NOMO-1 treated with DMSO at 0.1 percent for 48 hours (cell line): ENCODE measurements at regions not wholly inside any gene's neighbourhood (a gene's known extent, or its start where the extent isn't known, plus 50 kb on each side); places are given as distances from the start of the nearest gene placed in this dataset.
A peak's percentile ranks its signal among the peaks of the same experiment; 100 is the strongest.
"Not testable (repeated sequence)": the region's sequence is repeated elsewhere in the genome, so short reads cannot be mapped to it uniquely, and the experiment has no call there.

ENCODE experiments used
- DNase-seq: peaks from one replicate; lab custom pipeline; 2025; ENCODE audit not compliant: unreplicated experiment; lab: John Stamatoyannopoulos, UW

- no peak for DNase-seq
Observed at GRCh38 chr4:81375745-81376144, 96.0 kb downstream of the RASGEF1B start.

GRCh38 chr4:81369886-81370285 is 101.8 kb downstream of the RASGEF1B start:
- DNase-seq = no peak

- no peak for DNase-seq
Observed at GRCh38 chr4:81366779-81367178, 104.9 kb downstream of the RASGEF1B start.

GRCh38 chr4:81360737-81361136 is 111.0 kb downstream of the RASGEF1B start:
- DNase-seq = no peak

GRCh38 chr4:81359207-81359606 is 112.5 kb downstream of the RASGEF1B start:
- no peak for DNase-seq

GRCh38 chr4:81358154-81358553 is 113.6 kb downstream of the RASGEF1B start:
- DNase-seq = no peak

GRCh38 chr4:81356621-81357020 is 115.1 kb downstream of the RASGEF1B start:
- no peak for DNase-seq

- DNase-seq = no peak
Observed at GRCh38 chr4:81355136-81355535, 116.6 kb downstream of the RASGEF1B start.

- DNase-seq = no peak
Observed at GRCh38 chr4:81353861-81354260, 117.8 kb downstream of the RASGEF1B start.

GRCh38 chr4:81352446-81352835 is 119.3 kb downstream of the RASGEF1B start:
- no peak for DNase-seq

GRCh38 chr4:81351654-81352445 is 119.9 kb downstream of the RASGEF1B start:
- peak; percentile 18 for DNase-seq

GRCh38 chr4:81350040-81350439 is 121.7 kb downstream of the RASGEF1B start:
- no peak for DNase-seq

GRCh38 chr4:81348778-81349094 is 123.0 kb downstream of the RASGEF1B start:
- DNase-seq = no peak

GRCh38 chr4:81348086-81348777 is 123.5 kb downstream of the RASGEF1B start:
- no peak for DNase-seq

GRCh38 chr4:81346719-81347118 is 125.0 kb downstream of the RASGEF1B start:
- no peak for DNase-seq

GRCh38 chr4:81343536-81343935 is 128.2 kb downstream of the RASGEF1B start:
- no peak for DNase-seq

GRCh38 chr4:81343046-81343445 is 128.0 kb upstream of the PRKG2 start:
- DNase-seq = no peak

- DNase-seq = no peak
Observed at GRCh38 chr4:81337211-81337610, 122.2 kb upstream of the PRKG2 start.

- DNase-seq = no peak
Observed at GRCh38 chr4:81335122-81335912, 120.3 kb upstream of the PRKG2 start.

GRCh38 chr4:81330018-81330417 is 115.0 kb upstream of the PRKG2 start:
- DNase-seq = no peak

- DNase-seq = no peak
Observed at GRCh38 chr4:81326581-81326980, 111.6 kb upstream of the PRKG2 start.

GRCh38 chr4:81324594-81324993 is 109.6 kb upstream of the PRKG2 start:
- not testable (repeated sequence) for DNase-seq
